ENCODE measurements at regions not wholly inside any gene's neighbourhood (a gene's known extent, or its start where the extent isn't known, plus 50 kb on each side); places are given as distances from the start of the nearest gene placed in this dataset.

DNA sequence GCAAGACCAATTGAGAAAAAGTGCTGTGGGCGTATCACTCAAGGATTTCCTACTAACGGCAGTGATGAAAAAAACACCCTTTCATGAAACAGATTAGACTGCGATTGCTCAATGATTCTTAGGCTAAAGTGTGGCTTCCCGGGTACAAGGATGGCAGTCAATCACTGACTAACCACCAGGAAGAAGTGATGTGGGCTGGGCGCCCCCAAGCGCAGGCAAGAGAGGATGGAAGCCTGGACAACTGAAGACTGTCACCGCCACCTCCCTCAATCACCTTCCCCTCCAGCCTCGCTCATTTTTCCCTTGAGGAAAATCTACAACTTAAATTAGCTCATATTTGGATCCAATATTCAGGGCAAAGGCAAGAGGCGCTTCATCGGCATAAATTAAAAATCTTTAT, 707.2 kb downstream of the MTRR start:
- Mint-ChIP-seq H3K9me3 (ENCODE audit: unreplicated experiment) (no peaks in the 10 kb centered on the region), H3K27me3 (ENCODE audit: insufficient read depth, unreplicated experiment) (peaks cover 23% of the 10 kb centered on the region), H3K36me3 (ENCODE audit: insufficient read depth, unreplicated experiment) (no peaks in the 10 kb centered on the region), H3K4me1 (ENCODE audit: low read depth, unreplicated experiment) (no peaks in the 10 kb centered on the region), H3K27ac (ENCODE audit: unreplicated experiment) (no peak overlapping the region), H3K4me3 (ENCODE audit: unreplicated experiment) (no peak overlapping the region)
- intact Hi-C loops (cut with micrococcal nuclease; ENCODE audit: unreplicated experiment): no loop called here
- POLR2A ChIA-PET: no interaction called here
- no peaks in the 10 kb centered on the region for H3K27me3 ChIP-seq (replicated peaks; ENCODE audit: control insufficient read depth, insufficient read depth, low read length)
- H3K36me3 ChIP-seq (ENCODE audit: control insufficient read depth, insufficient read depth, low read length): no peaks in the 10 kb centered on the region
- BruUV-seq (replicated peaks): no TSS peak
- no peak for DNase-seq
- H3K4me3 ChIP-seq (ENCODE audit: low read depth, low read length): no peak overlapping the region
- no peaks in the 10 kb centered on the region for H3K9me3 ChIP-seq
- TF ChIP-seq, protein P1, sequence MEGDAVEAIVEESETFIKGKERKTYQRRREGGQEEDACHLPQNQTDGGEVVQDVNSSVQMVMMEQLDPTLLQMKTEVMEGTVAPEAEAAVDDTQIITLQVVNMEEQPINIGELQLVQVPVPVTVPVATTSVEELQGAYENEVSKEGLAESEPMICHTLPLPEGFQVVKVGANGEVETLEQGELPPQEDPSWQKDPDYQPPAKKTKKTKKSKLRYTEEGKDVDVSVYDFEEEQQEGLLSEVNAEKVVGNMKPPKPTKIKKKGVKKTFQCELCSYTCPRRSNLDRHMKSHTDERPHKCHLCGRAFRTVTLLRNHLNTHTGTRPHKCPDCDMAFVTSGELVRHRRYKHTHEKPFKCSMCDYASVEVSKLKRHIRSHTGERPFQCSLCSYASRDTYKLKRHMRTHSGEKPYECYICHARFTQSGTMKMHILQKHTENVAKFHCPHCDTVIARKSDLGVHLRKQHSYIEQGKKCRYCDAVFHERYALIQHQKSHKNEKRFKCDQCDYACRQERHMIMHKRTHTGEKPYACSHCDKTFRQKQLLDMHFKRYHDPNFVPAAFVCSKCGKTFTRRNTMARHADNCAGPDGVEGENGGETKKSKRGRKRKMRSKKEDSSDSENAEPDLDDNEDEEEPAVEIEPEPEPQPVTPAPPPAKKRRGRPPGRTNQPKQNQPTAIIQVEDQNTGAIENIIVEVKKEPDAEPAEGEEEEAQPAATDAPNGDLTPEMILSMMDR (IDR thresholded peaks at IDR 0.05; ENCODE audit: insufficient read depth in 1 of 2, low read depth in 1 of 2, low read length in 1 of 2, severe bottlenecking in 1 of 2, unreplicated experiment in 1 of 2): no peak
- H3K4me1 ChIP-seq: no peaks in the 10 kb centered on the region
- CTCF ChIA-PET: no interaction called here

DNA sequence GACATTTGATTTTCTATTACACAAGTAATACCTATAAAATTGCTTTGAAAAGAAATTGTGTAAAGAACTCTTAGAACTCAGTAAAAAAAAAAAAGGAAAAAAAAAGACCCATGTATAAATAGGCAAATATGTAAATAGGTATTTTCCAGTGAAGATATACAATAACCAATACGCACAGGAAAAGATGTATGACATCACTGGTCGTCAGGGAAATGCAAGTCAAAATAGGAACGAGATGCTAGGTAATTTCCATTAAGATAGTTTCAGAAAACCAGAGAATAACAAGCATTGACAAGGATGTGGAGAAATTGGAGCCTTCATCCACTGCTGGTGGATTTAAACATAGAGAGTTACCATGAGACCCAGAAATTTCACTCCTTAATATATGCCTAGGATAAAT, 708.8 kb downstream of the MTRR start:
- DNase-seq: no peak
- H3K9me3 Mint-ChIP-seq (ENCODE audit: unreplicated experiment): no peaks in the 10 kb centered on the region
- no peaks in the 10 kb centered on the region for H3K36me3 Mint-ChIP-seq (ENCODE audit: insufficient read depth, unreplicated experiment)
- H3K4me3 Mint-ChIP-seq (ENCODE audit: unreplicated experiment): no peak overlapping the region
- no peaks in the 10 kb centered on the region for H3K4me1 Mint-ChIP-seq (ENCODE audit: low read depth, unreplicated experiment)
- Histone ChIP-seq H3K4me1 (no peaks in the 10 kb centered on the region), H3K4me3 (ENCODE audit: low read depth, low read length) (no peak overlapping the region), H3K27me3 (replicated peaks; ENCODE audit: control insufficient read depth, insufficient read depth, low read length) (no peaks in the 10 kb centered on the region), H3K9me3 (no peaks in the 10 kb centered on the region), H3K36me3 (ENCODE audit: control insufficient read depth, insufficient read depth, low read length) (no peaks in the 10 kb centered on the region)
- ChIA-PET CTCF (no interaction called here), POLR2A (no interaction called here)
- no TSS peak for BruUV-seq (replicated peaks)
- intact Hi-C loops (cut with micrococcal nuclease; ENCODE audit: unreplicated experiment): no loop called here
- H3K27ac Mint-ChIP-seq (ENCODE audit: unreplicated experiment): no peak overlapping the region
- TF ChIP-seq, protein P1 (IDR thresholded peaks at IDR 0.05; ENCODE audit: insufficient read depth in 1 of 2, low read depth in 1 of 2, low read length in 1 of 2, severe bottlenecking in 1 of 2, unreplicated experiment in 1 of 2): no peak
- peaks cover 21% of the 10 kb centered on the region for H3K27me3 Mint-ChIP-seq (ENCODE audit: insufficient read depth, unreplicated experiment)

DNA sequence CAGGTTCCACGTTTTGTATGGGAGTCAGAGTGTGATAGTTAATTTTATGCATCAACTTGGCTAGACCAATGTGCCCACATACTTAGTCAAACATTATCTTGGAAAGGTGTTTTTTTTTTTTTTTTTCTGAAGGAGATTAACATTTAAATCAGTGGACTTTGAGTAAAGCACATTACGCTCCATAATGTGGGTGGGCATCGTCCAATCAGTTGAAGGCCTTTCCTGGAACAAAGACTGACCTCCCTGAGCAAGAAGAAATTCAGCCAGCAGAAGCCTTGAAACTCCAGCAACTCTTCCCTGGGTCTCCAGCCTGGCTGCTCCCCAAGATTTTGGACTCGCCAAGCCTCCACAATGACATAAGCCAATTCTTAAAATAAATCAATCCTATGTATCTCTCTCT, 711.4 kb downstream of the MTRR start:
- H3K4me3 Mint-ChIP-seq (ENCODE audit: unreplicated experiment): no peak overlapping the region
- no peaks in the 10 kb centered on the region for H3K9me3 ChIP-seq
- H3K27me3 ChIP-seq (replicated peaks; ENCODE audit: control insufficient read depth, insufficient read depth, low read length): no peaks in the 10 kb centered on the region
- POLR2A ChIA-PET: interaction anchor here (0.6 kb wide), 1 partner anchor 379 kb away, joined by 6 read pairs; no protein-coding TSS in a partner anchor
- no peaks in the 10 kb centered on the region for H3K9me3 Mint-ChIP-seq (ENCODE audit: unreplicated experiment)
- H3K27me3 Mint-ChIP-seq (ENCODE audit: insufficient read depth, unreplicated experiment): peaks cover 15% of the 10 kb centered on the region
- TF ChIP-seq, protein P1 (IDR thresholded peaks at IDR 0.05; ENCODE audit: insufficient read depth in 1 of 2, low read depth in 1 of 2, low read length in 1 of 2, severe bottlenecking in 1 of 2, unreplicated experiment in 1 of 2): no peak
- CTCF ChIA-PET: no interaction called here
- H3K4me1 Mint-ChIP-seq (ENCODE audit: low read depth, unreplicated experiment): no peaks in the 10 kb centered on the region
- intact Hi-C loops (cut with micrococcal nuclease; ENCODE audit: unreplicated experiment): no loop called here
- H3K4me1 ChIP-seq: no peaks in the 10 kb centered on the region
- no TSS peak for BruUV-seq (replicated peaks)
- H3K27ac Mint-ChIP-seq (ENCODE audit: unreplicated experiment): no peak overlapping the region
- no peaks in the 10 kb centered on the region for H3K36me3 ChIP-seq (ENCODE audit: control insufficient read depth, insufficient read depth, low read length)
- DNase-seq: no peak
- no peaks in the 10 kb centered on the region for H3K36me3 Mint-ChIP-seq (ENCODE audit: insufficient read depth, unreplicated experiment)
- H3K4me3 ChIP-seq (ENCODE audit: low read depth, low read length): no peak overlapping the region

All from Caco-2 (cell line).